ENCODE measurements at regions not wholly inside any gene's neighbourhood (a gene's known extent, or its start where the extent isn't known, plus 50 kb on each side); places are given as distances from the start of the nearest gene placed in this dataset.

DNA sequence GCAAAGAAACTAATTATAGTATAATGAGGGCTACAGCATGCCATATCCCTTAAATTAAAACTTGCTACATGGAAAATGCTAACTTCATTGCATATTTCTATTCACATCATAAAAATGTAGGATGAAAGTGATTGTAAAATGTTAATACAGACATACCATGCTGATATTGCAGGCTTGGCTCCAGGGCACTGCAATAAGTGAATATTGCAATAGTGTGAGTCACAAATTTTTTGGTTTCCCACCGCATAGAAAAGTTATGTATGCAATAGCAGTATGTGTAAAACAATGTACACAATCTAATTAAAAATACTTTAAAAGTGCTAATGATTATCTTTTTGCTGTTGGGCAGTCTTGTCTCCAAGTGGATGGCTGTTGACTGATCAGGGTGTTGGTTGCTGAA lies 162.1 kb downstream of the CD8B2 start:
- TF ChIP-seq, protein P1, sequence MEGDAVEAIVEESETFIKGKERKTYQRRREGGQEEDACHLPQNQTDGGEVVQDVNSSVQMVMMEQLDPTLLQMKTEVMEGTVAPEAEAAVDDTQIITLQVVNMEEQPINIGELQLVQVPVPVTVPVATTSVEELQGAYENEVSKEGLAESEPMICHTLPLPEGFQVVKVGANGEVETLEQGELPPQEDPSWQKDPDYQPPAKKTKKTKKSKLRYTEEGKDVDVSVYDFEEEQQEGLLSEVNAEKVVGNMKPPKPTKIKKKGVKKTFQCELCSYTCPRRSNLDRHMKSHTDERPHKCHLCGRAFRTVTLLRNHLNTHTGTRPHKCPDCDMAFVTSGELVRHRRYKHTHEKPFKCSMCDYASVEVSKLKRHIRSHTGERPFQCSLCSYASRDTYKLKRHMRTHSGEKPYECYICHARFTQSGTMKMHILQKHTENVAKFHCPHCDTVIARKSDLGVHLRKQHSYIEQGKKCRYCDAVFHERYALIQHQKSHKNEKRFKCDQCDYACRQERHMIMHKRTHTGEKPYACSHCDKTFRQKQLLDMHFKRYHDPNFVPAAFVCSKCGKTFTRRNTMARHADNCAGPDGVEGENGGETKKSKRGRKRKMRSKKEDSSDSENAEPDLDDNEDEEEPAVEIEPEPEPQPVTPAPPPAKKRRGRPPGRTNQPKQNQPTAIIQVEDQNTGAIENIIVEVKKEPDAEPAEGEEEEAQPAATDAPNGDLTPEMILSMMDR (IDR thresholded peaks at IDR 0.05) = no peak
- TF ChIP-seq POLR2A (IDR thresholded peaks at IDR 0.05) (no peak), POLR2AphosphoS5 (IDR thresholded peaks at IDR 0.05) (no peak)

Measured in gastroesophageal sphincter (tissue), 3 donors.